HG02763 (cell line): ENCODE measurements at regions not wholly inside any gene's neighbourhood (a gene's known extent, or its start where the extent isn't known, plus 50 kb on each side); places are given as distances from the start of the nearest gene placed in this dataset.
"Not testable (repeated sequence)": the region's sequence is repeated elsewhere in the genome, so short reads cannot be mapped to it uniquely, and the experiment has no call there.

ENCODE experiments used
- ATAC-seq: cut with Tn5 transposase; IDR thresholded peaks from one replicate; pipeline ENCODE4 v1.9.1; 2021; ENCODE audit warnings: mild to moderate bottlenecking, moderate library complexity; ENCODE audit not compliant: unreplicated experiment

DNA sequence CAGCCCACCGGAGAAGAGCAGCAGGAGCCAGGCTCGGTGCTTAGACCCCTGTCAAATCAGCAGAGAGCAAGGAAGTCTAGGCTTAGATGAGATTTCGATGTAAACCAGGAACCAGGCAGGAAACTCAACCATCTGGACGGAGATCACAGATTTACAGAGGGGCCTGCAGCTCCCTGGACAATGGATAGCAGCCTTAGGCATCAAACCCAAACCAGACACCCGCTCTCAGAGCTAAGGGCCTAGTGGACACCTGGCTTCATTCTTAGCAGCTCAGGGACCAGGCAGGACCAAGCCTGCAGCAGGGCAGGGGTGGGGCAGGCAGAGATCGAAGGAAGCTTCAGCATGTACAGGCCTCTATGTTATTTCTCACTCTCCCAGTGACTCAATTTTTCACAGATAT lies 127.8 kb upstream of the FMN2 start:
- no peak for ATAC-seq

GRCh38 chr1:239976130-239976968 lies 115.3 kb upstream of the FMN2 start:
- peak; percentile 76 for ATAC-seq

- no peak for ATAC-seq
These were observed 114.3 kb upstream of the FMN2 start for GRCh38 chr1:239977416-239977815.

- ATAC-seq = no peak
These were observed 112.2 kb upstream of the FMN2 start for GRCh38 chr1:239979456-239979855.

DNA sequence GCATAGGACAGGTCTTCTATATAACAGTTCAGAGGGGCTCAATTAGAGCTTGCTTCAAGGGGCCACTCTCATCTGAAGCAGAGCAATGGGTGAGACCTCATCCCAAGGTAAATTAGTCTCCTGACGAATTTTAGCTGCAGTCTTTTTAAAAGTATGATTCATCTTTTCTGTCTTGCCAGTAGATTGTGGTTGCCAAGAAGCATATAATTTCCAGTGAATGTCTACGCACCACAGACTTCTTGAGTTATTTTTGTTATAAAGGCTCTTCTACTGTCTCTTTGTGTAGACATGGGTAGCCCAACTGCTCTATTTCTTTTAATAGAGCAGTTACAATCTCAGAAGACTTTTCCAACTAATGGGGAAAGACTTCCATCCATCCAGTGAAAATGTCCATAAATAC lies 108.9 kb upstream of the FMN2 start:
- no peak for ATAC-seq

GRCh38 chr1:239985044-239985443 lies 106.6 kb upstream of the FMN2 start:
- no peak for ATAC-seq

- no peak for ATAC-seq
These were observed 104.5 kb upstream of the FMN2 start for GRCh38 chr1:239987103-239987745.

DNA sequence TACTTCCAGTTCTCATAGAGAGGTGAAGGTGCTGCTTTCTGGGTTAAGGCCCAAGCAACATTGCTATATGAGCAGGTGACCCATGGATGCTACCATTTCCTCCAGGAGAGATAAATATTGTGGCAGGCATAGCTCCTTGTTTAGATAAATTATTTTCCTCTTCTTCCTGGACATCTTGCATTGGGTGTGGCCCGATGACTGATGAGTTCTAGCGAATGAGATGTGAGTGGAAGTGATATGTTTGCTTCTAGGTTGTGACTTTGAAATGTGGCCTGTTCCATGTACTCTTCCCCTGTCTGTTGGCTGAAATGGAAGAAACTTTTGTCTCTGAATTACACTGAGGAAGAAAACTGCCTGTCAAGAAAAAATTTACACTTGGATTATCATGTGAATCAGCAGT lies 101.7 kb upstream of the FMN2 start:
- no peak for ATAC-seq

DNA sequence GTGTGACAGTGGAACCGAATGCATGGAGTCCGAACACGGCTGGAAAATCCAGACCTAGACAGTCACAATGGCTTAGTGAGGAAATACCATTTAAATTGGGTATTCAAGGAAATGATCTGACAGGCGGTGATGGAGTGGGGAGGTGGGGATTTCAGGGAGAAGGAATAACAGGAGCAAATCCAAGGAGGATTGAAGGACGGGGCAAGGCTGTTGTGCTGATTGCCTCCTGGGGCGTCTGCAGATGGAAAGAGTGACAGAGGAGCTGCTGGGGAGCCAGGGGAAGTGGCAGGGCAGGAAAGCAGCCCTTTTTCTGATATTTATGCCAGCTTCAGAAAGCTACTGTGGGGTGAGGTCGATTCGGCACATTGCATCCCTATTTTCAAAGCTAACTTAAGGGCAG lies 99.1 kb upstream of the FMN2 start:
- ATAC-seq = not testable (repeated sequence)

GRCh38 chr1:239993366-239993765 lies 98.3 kb upstream of the FMN2 start:
- no peak for ATAC-seq

DNA sequence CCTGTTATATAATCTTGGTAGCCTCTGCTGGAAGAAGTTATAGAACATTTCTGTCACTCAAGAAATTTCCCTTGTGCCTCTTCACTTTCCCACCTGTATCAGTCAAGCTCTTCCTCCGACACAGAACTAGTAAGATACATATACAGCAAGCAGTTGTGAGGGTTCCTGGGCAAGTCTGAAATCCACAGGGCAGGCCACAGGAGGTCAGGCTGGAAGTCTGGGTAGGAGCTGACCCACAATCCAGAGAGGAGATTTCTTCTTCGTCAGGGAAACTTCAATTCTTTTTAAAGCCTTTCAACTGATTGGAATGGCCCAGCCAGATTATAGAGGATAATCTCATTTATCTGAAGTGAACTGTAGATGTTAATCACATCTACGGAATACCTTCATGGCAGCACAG lies 96.4 kb upstream of the FMN2 start:
- ATAC-seq = no peak

GRCh38 chr1:239997160-239997514 lies 94.5 kb upstream of the FMN2 start:
- ATAC-seq = no peak

- no peak for ATAC-seq
These were observed 94.0 kb upstream of the FMN2 start for GRCh38 chr1:239997515-239998311.

DNA sequence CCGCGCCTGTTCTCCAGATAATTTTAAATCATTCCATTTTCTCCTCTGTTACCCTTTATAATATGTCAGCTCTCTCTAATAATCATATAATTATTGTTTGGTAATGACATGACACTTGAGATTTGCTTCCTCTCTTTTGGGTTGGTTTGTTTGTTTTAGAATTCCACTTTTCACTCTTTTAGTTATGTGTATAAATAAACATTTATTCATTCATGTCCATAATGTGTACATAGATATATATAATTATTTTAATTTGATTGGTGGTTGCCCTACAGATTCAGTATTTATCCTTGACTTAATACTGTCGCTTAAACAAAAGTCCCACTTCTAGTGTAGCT lies 93.4 kb upstream of the FMN2 start:
- no peak for ATAC-seq

DNA sequence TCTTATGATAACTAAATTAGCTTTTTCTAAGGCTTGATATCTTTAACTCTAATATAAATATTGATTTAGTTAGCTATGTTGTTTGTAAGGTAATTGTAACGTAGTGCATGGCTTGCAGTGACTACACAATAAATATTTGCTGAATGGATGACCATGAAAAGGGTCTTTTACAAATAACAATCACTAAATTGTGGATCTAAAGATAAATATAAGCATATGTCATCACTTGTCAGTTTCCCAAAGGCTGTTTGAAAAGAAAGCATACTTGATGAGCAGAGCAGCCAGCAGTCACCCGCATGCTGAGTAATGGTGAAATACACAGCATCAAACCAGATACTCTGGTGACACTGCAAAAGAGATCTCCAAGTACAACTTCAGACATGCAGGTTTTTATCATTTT lies 92.5 kb upstream of the FMN2 start:
- no peak for ATAC-seq

- no peak for ATAC-seq
These were observed 91.0 kb upstream of the FMN2 start for GRCh38 chr1:240000634-240001033.

DNA sequence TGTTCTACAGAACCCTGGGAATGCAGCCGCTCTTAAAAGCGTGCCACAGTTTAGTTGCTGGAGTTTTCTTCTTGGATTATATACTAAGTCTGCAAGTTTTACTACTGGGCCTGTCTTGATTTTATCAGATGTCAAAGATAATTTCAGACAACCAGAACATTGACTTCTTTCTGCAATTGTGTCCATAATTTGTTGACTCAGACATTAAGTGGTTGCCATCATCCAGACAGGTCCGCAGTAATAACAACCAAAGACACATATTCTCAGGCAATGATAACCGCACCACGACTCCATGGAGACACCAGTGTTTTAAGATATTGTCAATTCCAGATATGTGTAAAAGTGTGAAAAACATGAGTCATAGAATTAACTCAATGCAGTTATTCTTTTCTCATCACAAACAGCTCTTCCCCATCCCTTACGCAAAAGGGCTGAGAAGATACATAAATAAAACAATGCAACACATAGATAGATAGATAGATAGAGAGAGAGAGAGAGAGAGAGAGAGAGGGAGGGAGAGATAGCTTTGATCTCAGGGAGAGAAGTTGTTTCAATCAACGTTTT lies 90.4 kb upstream of the FMN2 start:
- ATAC-seq = no peak

DNA sequence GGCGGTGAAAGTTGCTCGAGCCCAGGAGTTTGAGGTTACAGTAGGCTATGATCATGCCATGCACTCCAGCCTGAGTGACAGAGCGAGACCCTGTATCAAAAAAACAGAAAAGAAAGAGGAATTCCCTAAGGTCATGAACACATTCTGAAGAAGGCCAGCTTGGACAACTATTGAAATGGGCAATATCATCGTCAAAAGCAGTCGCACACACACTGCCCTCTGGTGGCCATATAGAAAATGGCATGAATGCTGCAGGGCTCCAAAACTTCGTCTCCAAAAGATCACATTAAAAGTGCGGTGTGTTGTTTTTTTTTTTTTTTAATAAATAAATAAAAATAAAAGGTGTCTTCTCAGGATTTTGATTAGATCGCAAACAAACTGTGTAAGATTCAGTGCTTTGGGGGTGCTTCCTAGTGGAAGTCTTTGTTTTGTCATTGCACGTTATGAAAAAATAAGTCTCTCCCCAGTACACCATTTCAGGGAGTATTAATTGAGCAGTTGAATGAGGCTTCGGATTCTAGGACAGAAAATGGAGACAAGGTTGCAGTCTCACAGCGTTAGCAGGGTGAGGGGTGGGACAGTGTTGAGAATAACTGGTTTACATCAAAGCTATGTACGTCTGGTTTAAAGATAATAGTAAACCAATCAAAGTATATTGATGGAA lies 87.5 kb upstream of the FMN2 start:
- ATAC-seq = no peak

DNA sequence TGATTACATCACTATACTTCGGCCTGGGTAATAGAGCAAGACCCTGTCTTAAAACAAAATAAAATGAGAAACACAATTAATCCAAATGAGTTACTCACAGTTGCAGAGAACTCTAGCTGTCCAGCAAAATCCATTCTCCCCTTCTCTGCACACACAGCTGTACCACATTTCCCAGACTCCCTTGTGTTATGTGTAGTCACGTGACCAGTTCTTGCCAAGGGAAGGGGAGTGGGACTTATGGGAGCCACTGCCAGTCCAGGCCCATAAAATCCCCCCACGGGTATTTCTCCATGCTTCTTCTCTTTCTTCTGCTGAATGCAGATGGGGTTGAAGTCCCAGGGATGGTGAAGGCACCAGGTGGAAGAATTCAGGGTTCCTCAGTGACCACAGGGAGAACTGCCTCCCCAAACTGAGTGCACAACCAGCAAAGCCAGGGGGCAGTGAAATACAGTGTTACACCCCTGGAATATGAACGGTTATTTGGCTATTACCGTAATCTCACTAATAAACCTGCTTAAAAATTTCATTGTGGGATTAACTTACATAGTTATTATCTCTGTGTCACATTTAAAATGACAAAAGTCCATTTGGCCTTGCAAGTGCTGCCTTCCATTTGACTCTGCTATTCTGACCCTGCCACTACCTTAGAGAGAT lies 85.6 kb upstream of the FMN2 start:
- ATAC-seq = no peak

DNA sequence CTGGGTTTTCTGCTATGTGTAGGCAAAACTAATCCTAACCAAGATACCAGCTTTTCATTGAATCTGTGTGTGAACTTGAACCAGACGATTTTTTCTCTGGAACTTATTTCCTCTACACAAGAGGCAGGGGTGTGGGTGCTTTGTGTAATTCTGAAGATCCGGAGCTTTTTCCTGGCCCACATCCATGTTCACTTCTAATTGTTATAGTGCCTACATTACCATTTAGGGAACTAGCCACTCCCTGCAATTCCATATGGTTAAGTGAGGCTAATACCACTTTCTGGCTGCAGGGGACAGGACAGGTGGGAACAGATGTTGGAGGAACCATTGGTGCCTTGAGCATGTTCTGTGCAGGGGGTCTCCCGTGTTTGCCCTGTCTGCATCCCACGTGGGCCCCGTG lies 83.4 kb upstream of the FMN2 start:
- no peak for ATAC-seq

- no peak for ATAC-seq
These were observed 77.6 kb upstream of the FMN2 start for GRCh38 chr1:240014051-240014450.
